NT2/D1 (cell line): ENCODE measurements at regions not wholly inside any gene's neighbourhood (a gene's known extent, or its start where the extent isn't known, plus 50 kb on each side); places are given as distances from the start of the nearest gene placed in this dataset.
"Not testable (repeated sequence)": the region's sequence is repeated elsewhere in the genome, so short reads cannot be mapped to it uniquely, and the experiment has no call there.

Experiments used
- SUZ12 ChIP-seq: IDR thresholded peaks from 2 replicates; pipeline ENCODE4 v1.6.1; 2011; ENCODE audit not compliant: insufficient read length, insufficient read depth; ENCODE audit errors: extremely low read depth
- ZNF274 ChIP-seq: IDR thresholded peaks from 2 replicates; pipeline ENCODE4 v1.6.1; 2011; ENCODE audit warnings: mild to moderate bottlenecking, low read depth, low read length

GRCh38 chr14:94820932-94821331 lies 51.0 kb upstream of the GSC start:
- TF ChIP-seq ZNF274, SUZ12: not testable (repeated sequence)
